GM18870 (cell line): ENCODE measurements at regions not wholly inside any gene's neighbourhood (a gene's known extent, or its start where the extent isn't known, plus 50 kb on each side); places are given as distances from the start of the nearest gene placed in this dataset.
"Not testable (repeated sequence)": the region's sequence is repeated elsewhere in the genome, so short reads cannot be mapped to it uniquely, and the experiment has no call there.

Experiments
- ATAC-seq: cut with Tn5 transposase; IDR thresholded peaks from one replicate; pipeline ENCODE4 v1.9.1; 2021; ENCODE audit warnings: moderate library complexity; ENCODE audit not compliant: unreplicated experiment

DNA sequence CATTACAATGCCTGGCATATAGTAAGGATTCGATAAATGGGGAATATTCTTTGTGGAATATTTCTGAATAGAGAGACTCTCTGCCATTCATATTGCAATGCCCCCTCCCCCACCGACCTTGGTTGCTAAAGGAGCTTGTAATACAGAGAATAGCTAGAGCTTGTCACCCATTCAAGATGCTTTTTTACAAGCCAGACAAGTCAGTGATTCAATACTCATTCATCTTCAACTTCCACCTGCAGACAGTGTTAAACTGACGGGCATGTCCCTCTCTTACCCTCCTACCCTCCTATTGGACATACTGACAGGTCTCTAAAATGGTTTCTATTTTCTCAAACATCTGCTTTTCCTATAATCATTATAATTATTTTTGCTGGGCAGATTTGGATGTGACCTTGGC is 257.4 kb downstream of the KCNJ2 start:
- no peak for ATAC-seq

DNA sequence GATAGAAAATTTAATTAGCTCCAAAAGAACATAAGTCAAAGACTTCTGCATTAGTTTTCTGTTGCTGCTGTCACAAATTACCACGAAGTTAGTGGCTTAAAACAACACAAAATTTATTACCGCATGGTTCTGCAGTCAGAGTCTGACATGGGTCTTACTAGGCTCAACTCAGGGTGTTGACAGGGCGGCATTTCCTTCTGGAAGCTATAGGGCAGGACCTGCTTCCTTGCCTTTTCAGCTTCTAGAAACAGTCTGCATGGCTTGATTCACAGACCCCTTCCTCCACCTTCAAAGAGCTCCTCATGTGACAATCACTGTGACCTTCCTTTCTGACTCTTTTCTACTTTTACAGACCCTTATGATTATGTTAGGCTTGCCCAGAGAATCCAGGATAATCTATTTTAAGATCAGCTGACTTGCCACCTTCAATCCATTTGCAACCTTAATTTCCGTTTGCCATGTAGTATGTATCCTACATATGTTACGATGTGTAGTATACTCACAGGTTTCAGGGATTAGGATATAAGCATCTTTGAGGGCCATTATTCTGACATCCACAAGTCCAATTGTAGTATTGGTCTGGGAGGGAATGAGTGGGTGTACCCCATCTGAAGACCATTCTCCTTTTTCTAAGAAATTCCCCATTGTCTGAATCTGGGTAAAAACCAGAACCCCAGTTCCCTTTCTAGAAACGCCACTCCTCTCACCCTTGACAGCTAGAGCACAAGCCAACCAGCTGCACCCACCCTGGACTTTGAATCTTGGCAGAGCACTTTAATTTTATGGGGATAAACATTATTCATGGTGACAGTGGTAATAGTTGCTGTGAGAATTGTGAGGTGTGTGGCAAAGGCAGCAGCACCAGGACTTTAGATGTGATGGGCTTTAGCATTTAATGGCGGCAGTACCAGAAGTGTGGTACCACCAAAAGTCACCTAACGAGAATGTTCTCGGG is 265.5 kb downstream of the KCNJ2 start:
- no peak for ATAC-seq

DNA sequence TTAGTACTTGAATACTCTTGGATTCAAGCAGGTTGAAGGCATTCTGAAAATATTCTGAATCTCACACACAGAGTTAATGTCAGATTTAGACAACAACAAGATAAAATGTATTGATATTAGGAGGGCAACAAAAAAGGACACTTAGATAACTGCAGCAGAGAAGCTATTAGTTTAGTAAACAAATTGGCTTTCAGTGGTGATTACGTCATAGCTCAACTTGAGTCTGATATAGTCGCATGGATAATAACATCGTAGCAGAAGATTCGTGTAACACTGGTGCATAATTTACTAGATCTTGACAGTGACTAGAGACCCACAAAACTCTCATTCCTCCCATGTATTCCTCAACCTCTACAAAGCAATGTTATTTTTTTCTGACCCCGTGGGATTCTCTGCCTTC is 268.3 kb downstream of the KCNJ2 start:
- ATAC-seq: no peak

- ATAC-seq: no peak
Observed at GRCh38 chr17:70446446-70446845, 277.1 kb downstream of the KCNJ2 start.

DNA sequence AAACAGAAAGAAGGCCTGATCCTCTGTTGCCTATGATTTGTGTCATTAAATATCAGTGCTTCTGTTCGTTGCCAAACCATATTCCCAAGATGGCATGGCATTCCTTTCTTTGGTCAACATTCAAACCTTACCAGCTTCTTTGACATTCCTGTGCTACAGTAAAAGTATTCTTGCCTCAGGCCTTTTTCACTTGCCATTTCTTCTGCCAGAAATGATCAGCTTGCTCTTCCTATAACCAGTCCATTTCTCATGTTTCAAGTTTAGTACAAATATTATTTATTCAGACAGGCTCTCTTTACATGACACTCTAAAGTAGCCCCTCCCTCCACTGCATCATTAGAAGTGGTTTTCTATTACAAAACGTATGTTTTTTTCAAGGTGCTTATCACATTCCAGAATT is 278.3 kb downstream of the KCNJ2 start:
- no peak for ATAC-seq

DNA sequence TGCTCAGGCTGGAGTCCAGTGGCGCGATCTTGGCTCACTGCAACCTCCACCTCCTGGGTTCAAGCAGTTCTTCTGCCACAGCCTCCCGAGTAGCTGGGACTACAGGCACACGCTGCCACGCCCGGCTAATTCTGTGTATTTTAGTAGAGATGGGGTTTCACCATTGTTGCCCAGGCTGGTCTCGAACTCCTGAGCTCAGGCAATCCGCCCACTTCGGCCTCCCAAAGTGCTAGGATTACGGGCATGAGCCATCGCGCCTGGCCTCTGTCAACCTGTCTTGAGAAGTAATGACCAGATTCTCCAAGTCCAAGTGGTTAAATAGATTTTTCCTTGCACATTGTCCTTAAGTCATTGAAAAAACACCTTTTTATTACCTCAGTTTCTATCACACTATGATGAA is 283.7 kb downstream of the KCNJ2 start:
- ATAC-seq: not testable (repeated sequence)

- ATAC-seq: no peak
Observed at GRCh38 chr17:70454377-70454776, 285.0 kb downstream of the KCNJ2 start.

- no peak for ATAC-seq
Observed at GRCh38 chr17:70454908-70455307, 285.6 kb downstream of the KCNJ2 start.

DNA sequence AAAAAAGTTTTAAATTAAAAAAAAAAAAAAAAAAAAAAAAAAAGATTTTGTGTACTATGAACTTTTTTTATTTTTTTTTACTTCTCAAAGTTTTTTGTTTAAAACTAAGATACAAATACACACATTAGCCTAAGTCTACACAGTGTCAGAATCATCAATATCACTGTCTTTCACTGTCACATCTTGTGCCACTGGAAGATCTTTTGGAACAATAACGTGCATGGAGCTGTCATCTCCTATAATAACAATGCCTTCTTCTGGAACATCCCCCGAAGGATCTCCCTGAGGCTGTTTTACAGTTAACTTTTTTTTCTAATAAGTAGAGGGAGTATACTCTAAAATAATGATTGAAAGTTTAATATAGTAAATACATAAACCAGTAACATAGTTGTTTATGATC is 295.7 kb downstream of the KCNJ2 start:
- no peak for ATAC-seq

DNA sequence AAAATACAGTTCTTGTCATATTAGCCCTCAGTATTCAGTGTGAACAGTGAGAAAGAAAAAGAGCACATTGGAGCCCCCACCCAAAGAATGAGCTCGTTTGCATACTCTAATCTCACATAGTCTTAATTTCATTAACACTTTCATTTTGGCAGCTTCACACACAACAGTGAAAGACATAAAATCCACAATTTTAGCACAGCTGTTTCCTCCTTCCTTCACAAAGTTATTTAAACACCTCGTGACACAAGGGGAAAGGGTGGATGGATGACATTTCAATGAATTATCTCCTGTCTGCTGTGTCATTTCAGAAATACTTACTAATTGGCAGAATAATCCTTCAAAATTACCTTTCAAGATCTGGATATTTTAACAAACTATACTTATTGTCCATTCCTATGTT is 299.3 kb downstream of the KCNJ2 start:
- ATAC-seq: no peak

- ATAC-seq: no peak
Observed at GRCh38 chr17:70473049-70473448, 303.7 kb downstream of the KCNJ2 start.

DNA sequence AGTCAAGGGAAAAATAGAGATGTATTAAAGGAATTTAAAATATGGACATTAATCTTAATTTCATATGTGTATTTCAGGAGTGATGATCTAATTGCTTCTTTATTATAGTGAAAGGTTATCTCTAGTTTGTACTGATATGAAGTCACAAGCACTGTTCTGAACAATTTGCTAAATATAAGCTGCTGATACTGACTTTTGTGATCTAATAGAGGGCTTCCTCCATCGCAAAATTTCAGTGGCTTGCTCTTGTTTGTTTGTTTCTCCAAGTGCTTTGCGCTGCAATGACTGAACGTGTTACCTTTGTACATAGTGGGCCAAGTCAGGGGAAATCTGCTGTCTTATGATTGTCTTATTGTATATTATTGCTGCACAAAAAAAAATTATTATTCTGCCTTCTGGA is 307.0 kb downstream of the KCNJ2 start:
- no peak for ATAC-seq

DNA sequence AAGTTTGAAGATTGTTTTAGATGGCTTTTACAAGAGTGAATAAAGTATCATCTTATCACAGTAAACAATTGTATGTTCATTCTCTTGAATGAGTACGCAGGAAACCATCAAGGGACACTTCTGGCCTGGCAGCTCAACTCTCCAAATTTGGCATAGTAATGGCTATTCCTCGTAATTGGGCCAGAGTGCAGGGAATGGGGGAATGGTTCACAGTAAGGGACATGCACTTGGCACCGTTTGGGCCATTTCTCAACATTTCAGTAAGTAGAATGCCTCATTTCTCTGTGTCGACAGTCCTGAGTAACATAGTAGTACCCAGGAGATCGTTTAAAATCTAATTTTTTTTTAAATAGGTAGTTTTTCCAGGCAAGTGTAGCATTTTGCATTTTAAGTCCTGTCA is 309.6 kb downstream of the KCNJ2 start:
- no peak for ATAC-seq

DNA sequence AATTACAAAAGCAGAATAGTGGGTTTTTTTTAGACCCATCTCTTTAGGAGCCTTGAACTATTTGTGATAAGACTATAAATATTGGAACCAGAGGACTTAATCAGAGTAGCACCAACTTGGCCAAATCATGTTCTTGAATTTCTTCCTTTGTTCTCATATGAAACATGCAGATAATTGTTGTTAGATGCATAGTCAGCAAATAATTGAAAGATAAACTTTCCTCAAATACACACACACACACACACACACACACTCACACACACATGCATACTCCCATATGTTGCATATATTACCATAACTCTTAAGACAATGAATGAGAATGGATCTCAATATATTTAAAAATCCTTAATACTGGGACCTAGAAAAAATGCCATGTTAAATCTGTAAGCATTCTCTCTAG is 310.4 kb downstream of the KCNJ2 start:
- no peak for ATAC-seq

- ATAC-seq: no peak
Observed at GRCh38 chr17:70483624-70484023, 314.3 kb downstream of the KCNJ2 start.

DNA sequence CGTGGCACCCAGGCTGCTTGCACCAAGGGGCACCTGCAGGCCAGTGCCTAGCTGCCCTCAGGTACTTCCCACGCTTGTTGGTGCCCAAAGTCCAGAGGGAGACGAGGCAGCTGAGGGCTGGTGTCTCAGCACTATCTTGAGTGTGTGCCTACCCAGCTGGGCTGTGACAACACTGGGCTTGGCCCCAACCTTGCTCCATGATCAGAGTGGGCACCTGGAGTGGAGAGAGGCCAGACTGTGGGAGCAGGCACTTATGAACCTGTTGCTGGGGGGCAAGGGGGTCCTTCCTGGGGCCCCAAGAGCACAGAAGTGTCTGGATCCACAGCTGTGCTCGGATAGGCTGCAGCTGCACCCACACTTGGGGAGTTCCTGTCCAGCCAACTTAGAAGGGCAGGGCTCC is 314.7 kb downstream of the KCNJ2 start:
- ATAC-seq: no peak

DNA sequence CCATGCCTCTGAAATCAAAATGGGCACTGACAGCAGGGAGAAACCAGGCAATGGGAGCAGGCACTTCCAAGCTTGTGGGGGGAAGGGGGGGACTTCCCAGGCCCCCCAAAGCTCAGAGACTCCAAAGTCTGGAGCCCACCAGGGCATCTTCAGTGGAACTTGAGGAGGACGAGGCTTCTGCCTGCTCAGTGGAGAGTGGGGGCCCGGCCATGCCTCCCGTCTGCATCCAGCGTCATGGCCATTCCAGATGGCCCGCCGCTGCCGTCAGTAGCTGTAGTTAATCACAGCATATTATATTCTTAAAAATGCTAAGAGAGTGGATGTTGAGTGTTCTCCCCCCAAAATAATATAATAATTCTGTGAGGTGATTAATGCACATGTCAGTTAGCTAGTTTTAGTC is 315.2 kb downstream of the KCNJ2 start:
- no peak for ATAC-seq

DNA sequence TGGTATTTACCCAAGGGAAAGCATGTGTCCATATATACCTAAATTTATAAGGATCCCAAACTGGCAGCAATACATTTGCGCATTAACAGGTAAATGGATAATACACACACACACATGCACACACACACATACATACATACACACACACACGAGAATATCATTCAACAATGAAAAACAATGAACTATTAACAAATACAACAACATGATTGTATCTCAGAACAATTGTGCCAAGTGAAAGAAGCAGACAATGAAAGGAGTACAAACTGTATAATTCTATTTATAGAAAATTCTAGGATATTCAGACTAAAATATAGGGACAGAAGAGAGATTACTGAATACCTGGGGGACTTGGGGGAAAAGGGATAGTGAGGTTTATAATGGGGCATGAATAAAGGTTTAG is 323.0 kb downstream of the KCNJ2 start:
- no peak for ATAC-seq

GRCh38 chr17:70493277-70493874 is 324.0 kb downstream of the KCNJ2 start:
- ATAC-seq: no peak

DNA sequence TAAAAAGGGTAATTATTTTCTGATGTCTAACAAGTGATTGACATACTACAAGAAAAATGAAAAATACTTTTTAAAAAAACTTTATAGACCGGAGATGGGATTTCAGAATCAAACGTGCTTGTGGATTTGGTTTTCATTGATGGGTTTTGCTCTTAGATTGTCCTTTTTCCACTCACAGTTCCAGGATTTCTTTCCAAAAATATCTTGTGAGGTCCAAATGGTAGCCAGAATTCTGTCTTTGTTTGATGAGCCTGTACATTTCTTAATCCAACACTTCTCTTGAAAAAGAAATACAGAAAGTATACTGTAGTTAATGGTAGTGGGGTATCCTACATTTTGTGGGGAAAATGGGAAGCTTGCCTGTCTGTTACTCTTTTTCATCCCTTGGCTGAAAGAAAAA is 329.3 kb downstream of the KCNJ2 start:
- ATAC-seq: no peak

DNA sequence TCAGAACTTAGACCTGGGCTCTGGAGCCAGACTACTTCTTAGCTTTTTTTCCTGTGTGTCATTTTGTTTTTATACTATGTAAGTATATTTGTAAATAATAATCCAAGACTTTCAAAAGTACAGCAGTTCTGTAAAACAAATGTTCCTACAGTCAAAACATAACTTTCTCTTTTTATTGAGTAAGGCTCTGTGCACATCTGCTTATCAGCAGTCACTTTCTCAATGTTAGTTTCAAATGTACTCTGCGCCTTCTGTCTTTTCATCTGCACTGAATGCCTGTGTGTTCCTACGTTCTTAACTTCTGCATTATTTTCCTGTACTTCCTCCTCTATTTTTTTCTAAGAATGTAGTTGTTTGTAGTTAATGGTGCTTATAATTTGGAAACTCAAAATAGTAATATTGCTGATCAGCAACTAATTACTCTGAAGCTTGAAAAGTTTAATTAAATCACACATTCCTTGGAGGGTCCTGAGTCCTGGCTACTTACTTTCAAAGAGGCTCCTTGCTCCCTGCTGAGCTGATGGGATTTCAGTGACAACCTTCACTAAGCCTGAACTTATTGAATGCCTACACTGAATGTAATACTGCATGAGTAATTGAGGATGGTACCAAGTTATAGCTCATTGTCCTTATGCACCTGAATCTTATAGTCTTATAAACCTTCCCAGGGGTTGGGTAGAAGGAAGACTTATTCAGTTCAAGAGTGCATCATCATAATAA is 329.9 kb downstream of the KCNJ2 start:
- ATAC-seq: no peak

- ATAC-seq: no peak
Observed at GRCh38 chr17:70503449-70503848, 334.1 kb downstream of the KCNJ2 start.
